Parathyroid adenoma (tissue), 2 donors: ENCODE measurements at regions not wholly inside any gene's neighbourhood (a gene's known extent, or its start where the extent isn't known, plus 50 kb on each side); places are given as distances from the start of the nearest gene placed in this dataset.

Source experiments
- H2AFZ ChIP-seq: fragments of 300-600 bp; sonication (generic); one replicate; pipeline ENCODE4 v1.7.0; 2017; ENCODE audit warnings: antibody characterized with exemption, mild to moderate bottlenecking
- H3K27ac ChIP-seq: fragments of 300-600 bp; sonication (generic); one replicate; pipeline ENCODE4 v1.7.0; 2017
- H3K27me3 ChIP-seq: fragments of 300-600 bp; sonication (generic); one replicate; pipeline ENCODE4 v1.7.0; 2017; ENCODE audit warnings: low read length; ENCODE audit not compliant: control insufficient read depth, insufficient read depth
- H3K36me3 ChIP-seq: fragments of 300-600 bp; sonication (generic); one replicate; pipeline ENCODE4 v1.7.0; 2017; ENCODE audit warnings: low read length; ENCODE audit not compliant: control insufficient read depth, insufficient read depth
- H3K4me1 ChIP-seq: fragments of 300-600 bp; sonication (generic); one replicate; pipeline ENCODE4 v1.7.0; 2017; ENCODE audit warnings: control low read depth
- H3K4me2 ChIP-seq: fragments of 300-600 bp; sonication (generic); one replicate; pipeline ENCODE4 v1.7.0; 2017; ENCODE audit warnings: low read length
- H3K4me3 ChIP-seq: fragments of 300-600 bp; sonication (generic); one replicate; pipeline ENCODE4 v1.7.0; 2017; ENCODE audit warnings: low read depth, low read length
- H3K79me2 ChIP-seq: fragments of 300-600 bp; sonication (generic); one replicate; pipeline ENCODE4 v1.7.0; 2017; ENCODE audit warnings: control low read depth
- H3K9ac ChIP-seq: fragments of 300-600 bp; sonication (generic); one replicate; pipeline ENCODE4 v1.7.0; 2017; ENCODE audit warnings: mild to moderate bottlenecking
- H3K9me3 ChIP-seq: fragments of 300-600 bp; sonication (generic); one replicate; pipeline ENCODE4 v1.7.0; 2017; ENCODE audit warnings: low read length; ENCODE audit not compliant: control insufficient read depth
- CTCF ChIP-seq: fragments of 300-600 bp; sonication (generic); IDR thresholded peaks from one replicate; pipeline ENCODE4 v1.7.0; 2017; ENCODE audit warnings: antibody characterized with exemption, mild to moderate bottlenecking
- donor health status: primary hyperparathyroidism.

- Histone ChIP-seq H3K27me3 (no peaks in the 10 kb centered on the region), H3K79me2 (no peaks in the 10 kb centered on the region), H3K4me1 (no peaks in the 10 kb centered on the region), H3K4me2 (no peak overlapping the region), H3K36me3 (no peaks in the 10 kb centered on the region), H3K27ac (no peak overlapping the region), H3K9ac (no peak overlapping the region), H3K9me3 (no peaks in the 10 kb centered on the region), H2AFZ (no peak overlapping the region), H3K4me3 (no peak overlapping the region)
- TF ChIP-seq CTCF = no peak
Measured at GRCh38 chr5:164962329-164962961, 1457.0 kb downstream of the MAT2B start.

- H3K27ac ChIP-seq = no peak overlapping the region
- TF ChIP-seq CTCF = no peak
Measured at GRCh38 chr5:164966611-164967010, 1461.2 kb downstream of the MAT2B start.

GRCh38 chr5:164967354-164967753 is 1461.9 kb downstream of the MAT2B start:
- Histone ChIP-seq H3K9ac (no peak overlapping the region), H3K4me2 (no peak overlapping the region), H3K36me3 (no peaks in the 10 kb centered on the region), H3K9me3 (no peaks in the 10 kb centered on the region), H3K79me2 (no peaks in the 10 kb centered on the region), H3K4me1 (no peaks in the 10 kb centered on the region), H2AFZ (no peak overlapping the region), H3K27me3 (no peaks in the 10 kb centered on the region), H3K27ac (no peak overlapping the region), H3K4me3 (no peak overlapping the region)
- no peak for TF ChIP-seq CTCF

More at GRCh38 chr5:164966611-164967010, 1461.2 kb downstream of the MAT2B start:
- H3K4me1 ChIP-seq = no peaks in the 10 kb centered on the region
- H3K4me3 ChIP-seq = no peak overlapping the region
- no peaks in the 10 kb centered on the region for H3K79me2 ChIP-seq
- no peak overlapping the region for H3K9ac ChIP-seq
- H3K9me3 ChIP-seq = no peaks in the 10 kb centered on the region
- H3K36me3 ChIP-seq = no peaks in the 10 kb centered on the region
- no peaks in the 10 kb centered on the region for H3K27me3 ChIP-seq
- no peak overlapping the region for H2AFZ ChIP-seq
- no peak overlapping the region for H3K4me2 ChIP-seq

GRCh38 chr5:164972973-164973372 is 1467.6 kb downstream of the MAT2B start:
- Histone ChIP-seq H3K27ac (no peak overlapping the region), H2AFZ (no peak overlapping the region), H3K9me3 (no peaks in the 10 kb centered on the region), H3K9ac (no peak overlapping the region), H3K27me3 (no peaks in the 10 kb centered on the region), H3K4me1 (no peaks in the 10 kb centered on the region), H3K4me2 (no peak overlapping the region), H3K79me2 (no peaks in the 10 kb centered on the region), H3K36me3 (no peaks in the 10 kb centered on the region), H3K4me3 (no peak overlapping the region)
- no peak for TF ChIP-seq CTCF

GRCh38 chr5:164975986-164976385 is 1470.6 kb downstream of the MAT2B start:
- no peaks in the 10 kb centered on the region for H3K27me3 ChIP-seq
- TF ChIP-seq CTCF = no peak
- H3K4me1 ChIP-seq = no peaks in the 10 kb centered on the region
- no peaks in the 10 kb centered on the region for H3K36me3 ChIP-seq
- H2AFZ ChIP-seq = no peak overlapping the region
- H3K27ac ChIP-seq = no peak overlapping the region
- H3K4me3 ChIP-seq = no peak overlapping the region
- no peaks in the 10 kb centered on the region for H3K9me3 ChIP-seq
- no peaks in the 10 kb centered on the region for H3K79me2 ChIP-seq
- no peak overlapping the region for H3K4me2 ChIP-seq
- no peak overlapping the region for H3K9ac ChIP-seq
